ENCODE measurements at regions not wholly inside any gene's neighbourhood (a gene's known extent, or its start where the extent isn't known, plus 50 kb on each side); places are given as distances from the start of the nearest gene placed in this dataset.

- TF ChIP-seq FOXO4 (CRISPR knock-in tag; conservative IDR thresholded peaks at IDR 0.05) (no peak), NFE2L1 (CRISPR knock-in tag; IDR thresholded peaks at IDR 0.05; ENCODE audit: borderline replicate concordance) (no peak), TAF1 (CRISPR knock-in tag; IDR thresholded peaks at IDR 0.05) (no peak), NFAT5 (CRISPR knock-in tag; IDR thresholded peaks at IDR 0.05) (no peak)
Observed at GRCh38 chr7:81419731-81420130, 350.1 kb downstream of the HGF start (continued).

- H3K27ac ChIP-seq (ENCODE audit: extremely low read length, insufficient read depth, low read length) = no peak overlapping the region
- H3K9ac ChIP-seq (ENCODE audit: insufficient read depth, low read depth, low read length) = no peak overlapping the region
- 0% methylated on average over 1 of the region's 1 CpG for WGBS (ENCODE audit: low lambda C conversion rate)
- DNase-seq (ENCODE audit: low spot score) (no peak), ATAC-seq (no peak), FAIRE-seq (no peak)
- H4K20me1 ChIP-seq (ENCODE audit: insufficient read depth, low read length) = no peaks in the 10 kb centered on the region
- in situ Hi-C loops (cut with HindIII; ENCODE audit: extremely low pct_ligation_motif_present, low pct_unique_long_range_greater_than_20kb) (no loop called here), intact Hi-C loops (cut with micrococcal nuclease; ENCODE audit: unreplicated experiment) (no loop called here)
- no TSS peak for BruUV-seq (replicated peaks)
- no peak overlapping the region for H3K4me2 ChIP-seq (ENCODE audit: low read depth, low read length)
- no peaks in the 10 kb centered on the region for H3K27me3 ChIP-seq (ENCODE audit: control insufficient read depth in 1 of 2, insufficient read depth in 2 of 2, low read length in 2 of 2)
- H3K36me3 ChIP-seq (replicated peaks in 1 of 2; ENCODE audit: control insufficient read depth in 1 of 2, insufficient read depth in 2 of 2, low read length in 2 of 2) = no peaks in the 10 kb centered on the region
- no peaks in the 10 kb centered on the region for H3K79me2 ChIP-seq (ENCODE audit: insufficient read depth, low read length)
- no peak overlapping the region for H2AFZ ChIP-seq (ENCODE audit: low read length)
- H3K9me3 ChIP-seq (ENCODE audit: low read length) = no peaks in the 10 kb centered on the region
- no peaks in the 10 kb centered on the region for H3K4me1 ChIP-seq (ENCODE audit: insufficient read depth, low read length)
- CTCF ChIA-PET (ENCODE audit: low intra/inter-chr PET ratio, low total read pairs) = no interaction called here
- H3K4me3 ChIP-seq (replicated peaks in 1 of 3; ENCODE audit: insufficient read depth in 1 of 3, low read depth in 2 of 3, low read length in 3 of 3) = no peak overlapping the region
- POLR2A ChIA-PET = no interaction called here
- TF ChIP-seq ZNF761 (CRISPR knock-in tag; conservative IDR thresholded peaks at IDR 0.05) = no peak
- TF ChIP-seq KLF6 (CRISPR knock-in tag; IDR thresholded peaks at IDR 0.05) = no peak
- no peak for TF ChIP-seq SRF (IDR thresholded peaks at IDR 0.05; ENCODE audit: low read depth, low read length)
- TF ChIP-seq DNMT1 (CRISPR knock-in tag; IDR thresholded peaks at IDR 0.05) = no peak
- TF ChIP-seq ZNF18 (CRISPR knock-in tag; IDR thresholded peaks at IDR 0.05; ENCODE audit: insufficient replicate concordance) = no peak
- no peak for TF ChIP-seq KMT2B (CRISPR knock-in tag; IDR thresholded peaks at IDR 0.05)
- no peak for TF ChIP-seq ZNF691 (CRISPR knock-in tag; IDR thresholded peaks at IDR 0.05; ENCODE audit: borderline replicate concordance, low read depth)
- no peak for TF ChIP-seq ZNF432 (CRISPR knock-in tag; IDR thresholded peaks at IDR 0.05; ENCODE audit: borderline replicate concordance)
- TF ChIP-seq ZNF850 (CRISPR knock-in tag; conservative IDR thresholded peaks at IDR 0.05) = no peak
- no peak for TF ChIP-seq E2F1 (CRISPR knock-in tag; IDR thresholded peaks at IDR 0.05)
Observed at GRCh38 chr7:81416659-81417058, 353.2 kb downstream of the HGF start.

Data from HepG2 (cell line).